HL-60 (cell line): ENCODE measurements at regions not wholly inside any gene's neighbourhood (a gene's known extent, or its start where the extent isn't known, plus 50 kb on each side); places are given as distances from the start of the nearest gene placed in this dataset.

ENCODE experiments used
- DNase-seq, 2 experiments: peaks; one replicate each; pipeline ENCODE4 v3.0.0-alpha.2; 2010 to 2020; ENCODE audit warnings: low read depth in 1 of 2, low spot score in 1 of 2
- H3K27ac ChIP-seq: fragments of 250-450 bp; sonication (Bioruptor Pico); replicated peaks from 2 replicates; pipeline ENCODE4 v1.5.1; 2020; ENCODE audit warnings: mild to moderate bottlenecking, moderate library complexity
- H3K27me3 ChIP-seq: fragments of 250-450 bp; sonication (Bioruptor Pico); 2 replicates; pipeline ENCODE4 v1.5.1; 2021; ENCODE audit warnings: mild to moderate bottlenecking, moderate library complexity; ENCODE audit not compliant: insufficient read depth, poor library complexity, severe bottlenecking
- H3K4me3 ChIP-seq: replicated peaks from 2 replicates; pipeline ENCODE4 v1.5.1; 2011; ENCODE audit warnings: mild to moderate bottlenecking, control low read depth, low read length; ENCODE audit not compliant: insufficient read depth
- GABPA ChIP-seq: IDR thresholded peaks from 2 replicates; pipeline ENCODE4 v1.6.1; 2012; ENCODE audit warnings: low read depth
- POLR2AphosphoS5 ChIP-seq: IDR thresholded peaks from 2 replicates; pipeline ENCODE4 v1.6.1; 2012; ENCODE audit warnings: low read depth
- SPI1 ChIP-seq: IDR thresholded peaks from 2 replicates; pipeline ENCODE4 v1.6.1; 2012; ENCODE audit warnings: low read depth, mild to moderate bottlenecking, borderline replicate concordance
- TF ChIP-seq, protein P1 (sequence below): IDR thresholded peaks from one replicate; pipeline ENCODE4 v1.5.1; 2011; ENCODE audit warnings: low read length, control low read depth, inconsistent platforms; ENCODE audit not compliant: insufficient read depth
- TF ChIP-seq, protein P2 (sequence below): IDR thresholded peaks from 2 replicates; pipeline ENCODE4 v1.6.1; 2012; ENCODE audit warnings: low read depth; ENCODE audit not compliant: insufficient replicate concordance

DNA sequence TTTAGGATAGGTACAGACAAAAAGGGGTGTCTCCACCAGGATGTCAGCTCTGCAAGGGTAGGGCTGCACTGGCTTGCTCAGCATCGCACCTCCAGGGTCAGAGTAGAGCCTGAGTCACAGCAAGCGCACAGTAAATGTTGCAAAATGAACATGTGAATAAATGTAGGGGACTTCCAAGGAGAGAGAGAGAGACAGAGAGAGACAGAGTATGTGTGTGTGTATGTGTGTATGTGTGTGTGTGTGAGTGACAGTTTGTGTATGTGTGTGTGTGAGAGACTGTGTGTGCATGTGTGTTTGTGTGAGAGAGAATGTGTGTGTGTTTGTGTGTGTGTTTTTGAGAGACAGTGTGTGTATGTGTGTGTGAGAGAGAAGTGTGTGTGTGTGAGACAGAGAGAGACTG lies 163.3 kb downstream of the RPS24 start:
- no peak for DNase-seq
- Histone ChIP-seq H3K27me3 (no peaks in the 10 kb centered on the region), H3K27ac (no peak overlapping the region), H3K4me3 (no peak overlapping the region)
- no peak for TF ChIP-seq SPI1
- no peak for TF ChIP-seq POLR2AphosphoS5
- TF ChIP-seq, protein P1, sequence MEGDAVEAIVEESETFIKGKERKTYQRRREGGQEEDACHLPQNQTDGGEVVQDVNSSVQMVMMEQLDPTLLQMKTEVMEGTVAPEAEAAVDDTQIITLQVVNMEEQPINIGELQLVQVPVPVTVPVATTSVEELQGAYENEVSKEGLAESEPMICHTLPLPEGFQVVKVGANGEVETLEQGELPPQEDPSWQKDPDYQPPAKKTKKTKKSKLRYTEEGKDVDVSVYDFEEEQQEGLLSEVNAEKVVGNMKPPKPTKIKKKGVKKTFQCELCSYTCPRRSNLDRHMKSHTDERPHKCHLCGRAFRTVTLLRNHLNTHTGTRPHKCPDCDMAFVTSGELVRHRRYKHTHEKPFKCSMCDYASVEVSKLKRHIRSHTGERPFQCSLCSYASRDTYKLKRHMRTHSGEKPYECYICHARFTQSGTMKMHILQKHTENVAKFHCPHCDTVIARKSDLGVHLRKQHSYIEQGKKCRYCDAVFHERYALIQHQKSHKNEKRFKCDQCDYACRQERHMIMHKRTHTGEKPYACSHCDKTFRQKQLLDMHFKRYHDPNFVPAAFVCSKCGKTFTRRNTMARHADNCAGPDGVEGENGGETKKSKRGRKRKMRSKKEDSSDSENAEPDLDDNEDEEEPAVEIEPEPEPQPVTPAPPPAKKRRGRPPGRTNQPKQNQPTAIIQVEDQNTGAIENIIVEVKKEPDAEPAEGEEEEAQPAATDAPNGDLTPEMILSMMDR: no peak
- no peak for TF ChIP-seq GABPA
- TF ChIP-seq, protein P2, sequence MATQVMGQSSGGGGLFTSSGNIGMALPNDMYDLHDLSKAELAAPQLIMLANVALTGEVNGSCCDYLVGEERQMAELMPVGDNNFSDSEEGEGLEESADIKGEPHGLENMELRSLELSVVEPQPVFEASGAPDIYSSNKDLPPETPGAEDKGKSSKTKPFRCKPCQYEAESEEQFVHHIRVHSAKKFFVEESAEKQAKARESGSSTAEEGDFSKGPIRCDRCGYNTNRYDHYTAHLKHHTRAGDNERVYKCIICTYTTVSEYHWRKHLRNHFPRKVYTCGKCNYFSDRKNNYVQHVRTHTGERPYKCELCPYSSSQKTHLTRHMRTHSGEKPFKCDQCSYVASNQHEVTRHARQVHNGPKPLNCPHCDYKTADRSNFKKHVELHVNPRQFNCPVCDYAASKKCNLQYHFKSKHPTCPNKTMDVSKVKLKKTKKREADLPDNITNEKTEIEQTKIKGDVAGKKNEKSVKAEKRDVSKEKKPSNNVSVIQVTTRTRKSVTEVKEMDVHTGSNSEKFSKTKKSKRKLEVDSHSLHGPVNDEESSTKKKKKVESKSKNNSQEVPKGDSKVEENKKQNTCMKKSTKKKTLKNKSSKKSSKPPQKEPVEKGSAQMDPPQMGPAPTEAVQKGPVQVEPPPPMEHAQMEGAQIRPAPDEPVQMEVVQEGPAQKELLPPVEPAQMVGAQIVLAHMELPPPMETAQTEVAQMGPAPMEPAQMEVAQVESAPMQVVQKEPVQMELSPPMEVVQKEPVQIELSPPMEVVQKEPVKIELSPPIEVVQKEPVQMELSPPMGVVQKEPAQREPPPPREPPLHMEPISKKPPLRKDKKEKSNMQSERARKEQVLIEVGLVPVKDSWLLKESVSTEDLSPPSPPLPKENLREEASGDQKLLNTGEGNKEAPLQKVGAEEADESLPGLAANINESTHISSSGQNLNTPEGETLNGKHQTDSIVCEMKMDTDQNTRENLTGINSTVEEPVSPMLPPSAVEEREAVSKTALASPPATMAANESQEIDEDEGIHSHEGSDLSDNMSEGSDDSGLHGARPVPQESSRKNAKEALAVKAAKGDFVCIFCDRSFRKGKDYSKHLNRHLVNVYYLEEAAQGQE: no peak

DNA sequence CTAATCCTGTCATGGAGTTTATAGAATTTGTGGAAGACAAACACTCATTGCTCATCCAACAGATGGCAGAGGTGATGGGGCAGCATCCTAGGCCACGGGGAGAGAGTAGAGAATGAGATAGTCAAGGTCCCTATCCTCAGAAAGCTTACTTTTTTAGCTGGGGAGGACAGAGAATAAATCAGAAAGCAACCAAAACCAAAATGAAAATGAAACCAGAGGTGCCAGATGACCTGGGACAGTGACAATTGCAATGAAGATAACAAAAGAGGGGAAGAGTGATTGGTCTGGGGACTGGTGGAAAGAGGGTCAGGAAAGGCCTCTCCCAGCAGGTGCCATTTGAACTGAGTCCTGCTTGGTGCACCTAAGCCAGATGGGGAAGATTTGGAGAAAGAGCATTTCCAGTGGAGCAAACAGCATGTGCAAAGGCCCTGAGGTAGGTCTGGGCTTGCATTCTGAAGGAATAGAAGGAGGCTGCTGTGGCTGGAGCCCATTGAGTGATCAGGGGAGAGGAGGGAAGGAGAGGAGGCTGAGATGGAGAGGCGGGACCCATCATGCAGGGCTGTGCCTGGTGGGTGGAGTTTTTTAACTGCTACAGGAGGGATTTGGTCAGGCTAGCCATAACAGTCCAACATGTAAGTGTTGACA lies 164.1 kb downstream of the RPS24 start:
- Histone ChIP-seq H3K27me3 (no peaks in the 10 kb centered on the region), H3K4me3 (no peak overlapping the region), H3K27ac (no peak overlapping the region)
- TF ChIP-seq, protein P2: no peak
- TF ChIP-seq SPI1 (no peak), GABPA (no peak), POLR2AphosphoS5 (no peak)
- TF ChIP-seq, protein P1: no peak
- no peak for DNase-seq

DNA sequence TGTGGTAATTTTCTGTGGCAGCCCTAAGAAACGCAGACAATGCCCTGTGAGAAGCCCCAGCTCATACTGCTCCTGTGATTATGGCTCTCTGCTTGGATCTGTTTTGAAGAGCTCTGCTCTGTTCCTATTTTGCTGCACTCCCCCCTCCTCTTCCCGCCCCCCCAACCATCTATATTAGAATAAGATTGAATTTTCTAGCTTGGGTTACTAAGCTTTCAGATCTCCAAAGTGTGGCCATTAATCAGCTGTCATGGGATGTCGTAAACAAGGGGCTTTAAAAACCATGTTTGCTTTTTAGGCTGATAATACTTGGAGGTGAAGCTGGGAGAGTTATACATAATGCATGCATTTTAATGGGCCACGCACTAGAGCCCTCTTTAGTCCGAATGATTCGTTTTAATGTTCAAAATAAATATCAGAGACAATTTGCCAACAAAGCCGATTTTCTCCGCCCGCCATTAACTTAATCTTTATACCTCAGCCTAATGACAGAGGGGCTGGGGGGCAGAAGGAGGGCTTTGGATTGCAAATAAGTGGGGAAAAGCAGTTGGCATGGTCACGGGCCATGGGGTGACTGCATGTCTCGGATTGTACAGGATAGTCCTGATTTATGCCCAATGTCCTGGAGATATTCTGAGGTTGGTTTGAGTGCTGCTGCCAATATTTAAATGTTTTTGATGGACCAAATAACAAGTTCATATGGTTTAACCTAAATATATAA lies 165.5 kb downstream of the RPS24 start:
- DNase-seq: no peak

More for the DNA sequence above, 165.5 kb downstream of the RPS24 start:
- Histone ChIP-seq H3K27me3 (no peaks in the 10 kb centered on the region), H3K4me3 (no peak overlapping the region), H3K27ac (no peak overlapping the region)
- no peak for TF ChIP-seq GABPA
- TF ChIP-seq, protein P1: no peak
- TF ChIP-seq, protein P2: no peak
- no peak for TF ChIP-seq POLR2AphosphoS5
- no peak for TF ChIP-seq SPI1
